Endothelial cell (in vitro differentiated cells): ENCODE measurements at regions not wholly inside any gene's neighbourhood (a gene's known extent, or its start where the extent isn't known, plus 50 kb on each side); places are given as distances from the start of the nearest gene placed in this dataset.
A peak's percentile ranks its signal among the peaks of the same experiment; 100 is the strongest.
"Not testable (repeated sequence)": the region's sequence is repeated elsewhere in the genome, so short reads cannot be mapped to it uniquely, and the experiment has no call there.

ENCODE experiments used
- DNase-seq: peaks from one replicate; pipeline ENCODE4 v3.0.0; 2021; ENCODE audit warnings: low spot score
- H3K27ac Mint-ChIP-seq: one replicate; pipeline ENCODE4 v1.8.0; 2021; ENCODE audit warnings: mixed read lengths, inconsistent platforms; ENCODE audit not compliant: unreplicated experiment
- H3K27me3 Mint-ChIP-seq: one replicate; pipeline ENCODE4 v1.8.0; 2021; ENCODE audit warnings: mild to moderate bottlenecking, moderate library complexity, mixed read lengths, inconsistent platforms; ENCODE audit not compliant: unreplicated experiment
- H3K36me3 Mint-ChIP-seq: one replicate; pipeline ENCODE4 v1.8.0; 2021; ENCODE audit warnings: mild to moderate bottlenecking, low read depth, mixed read lengths, inconsistent platforms; ENCODE audit not compliant: unreplicated experiment
- H3K4me1 Mint-ChIP-seq: one replicate; pipeline ENCODE4 v1.8.0; 2021; ENCODE audit warnings: mild to moderate bottlenecking, mixed read lengths, inconsistent platforms; ENCODE audit not compliant: unreplicated experiment
- H3K4me3 Mint-ChIP-seq: one replicate; pipeline ENCODE4 v1.8.0; 2021; ENCODE audit warnings: mild to moderate bottlenecking, mixed read lengths, inconsistent platforms; ENCODE audit not compliant: unreplicated experiment
- H3K9me3 Mint-ChIP-seq: one replicate; pipeline ENCODE4 v1.8.0; 2021; ENCODE audit warnings: mixed read lengths, inconsistent platforms; ENCODE audit not compliant: unreplicated experiment
- TF ChIP-seq, protein P1 (sequence below): fragments of 200-600 bp; sonication (generic); IDR thresholded peaks from one replicate; pipeline ENCODE4 v1.5.0; 2021; ENCODE audit warnings: antibody characterized with exemption; ENCODE audit not compliant: unreplicated experiment

DNA sequence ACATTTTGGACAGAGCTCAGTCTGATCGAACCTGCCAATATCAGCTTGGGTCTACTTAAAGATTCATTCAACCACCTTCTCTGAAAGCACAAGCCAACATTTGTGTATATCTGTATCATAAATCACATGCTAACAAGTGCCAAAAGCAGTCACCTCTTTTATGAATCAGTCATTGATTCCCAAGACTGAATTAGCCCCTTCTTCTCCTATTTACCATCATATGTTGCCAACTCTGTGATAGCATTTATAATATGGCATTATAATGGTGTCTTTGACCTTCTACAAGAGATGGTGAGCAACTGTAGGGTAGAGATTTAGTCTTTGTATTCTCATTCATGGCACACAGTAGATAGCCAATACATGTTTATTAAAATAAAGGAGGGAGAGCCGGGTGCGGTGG is 61.4 kb downstream of the DDX53 start:
- no peaks in the 10 kb centered on the region for H3K4me1 Mint-ChIP-seq
- H3K9me3 Mint-ChIP-seq, result no peaks in the 10 kb centered on the region
- H3K27me3 Mint-ChIP-seq, result no peaks in the 10 kb centered on the region
- TF ChIP-seq, protein P1, sequence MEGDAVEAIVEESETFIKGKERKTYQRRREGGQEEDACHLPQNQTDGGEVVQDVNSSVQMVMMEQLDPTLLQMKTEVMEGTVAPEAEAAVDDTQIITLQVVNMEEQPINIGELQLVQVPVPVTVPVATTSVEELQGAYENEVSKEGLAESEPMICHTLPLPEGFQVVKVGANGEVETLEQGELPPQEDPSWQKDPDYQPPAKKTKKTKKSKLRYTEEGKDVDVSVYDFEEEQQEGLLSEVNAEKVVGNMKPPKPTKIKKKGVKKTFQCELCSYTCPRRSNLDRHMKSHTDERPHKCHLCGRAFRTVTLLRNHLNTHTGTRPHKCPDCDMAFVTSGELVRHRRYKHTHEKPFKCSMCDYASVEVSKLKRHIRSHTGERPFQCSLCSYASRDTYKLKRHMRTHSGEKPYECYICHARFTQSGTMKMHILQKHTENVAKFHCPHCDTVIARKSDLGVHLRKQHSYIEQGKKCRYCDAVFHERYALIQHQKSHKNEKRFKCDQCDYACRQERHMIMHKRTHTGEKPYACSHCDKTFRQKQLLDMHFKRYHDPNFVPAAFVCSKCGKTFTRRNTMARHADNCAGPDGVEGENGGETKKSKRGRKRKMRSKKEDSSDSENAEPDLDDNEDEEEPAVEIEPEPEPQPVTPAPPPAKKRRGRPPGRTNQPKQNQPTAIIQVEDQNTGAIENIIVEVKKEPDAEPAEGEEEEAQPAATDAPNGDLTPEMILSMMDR, result no peak
- no peak overlapping the region for H3K4me3 Mint-ChIP-seq
- no peak overlapping the region for H3K27ac Mint-ChIP-seq
- DNase-seq, result no peak
- H3K36me3 Mint-ChIP-seq, result no peaks in the 10 kb centered on the region

DNA sequence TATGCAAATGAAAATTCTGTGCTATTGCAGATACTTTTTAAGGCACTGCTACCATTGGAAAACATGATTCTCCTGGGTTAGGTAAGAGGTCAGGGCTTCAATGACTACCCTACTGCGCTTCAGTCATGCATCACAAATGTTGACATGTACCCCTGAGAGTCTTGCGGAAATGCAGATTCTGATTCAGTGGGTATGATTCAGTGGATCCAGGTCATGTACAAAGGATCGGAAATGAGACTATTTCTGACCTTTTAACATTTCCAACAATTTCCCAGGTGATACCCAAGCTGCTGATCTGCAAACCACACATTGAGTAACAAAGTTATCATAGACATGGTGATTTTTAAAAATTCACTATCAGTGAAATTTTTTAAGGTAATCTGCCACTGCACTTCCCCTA is 62.6 kb downstream of the DDX53 start:
- H3K4me1 Mint-ChIP-seq, result no peaks in the 10 kb centered on the region
- H3K36me3 Mint-ChIP-seq, result no peaks in the 10 kb centered on the region
- DNase-seq, result no peak
- TF ChIP-seq, protein P1, result no peak
- no peak overlapping the region for H3K27ac Mint-ChIP-seq
- no peaks in the 10 kb centered on the region for H3K27me3 Mint-ChIP-seq
- H3K9me3 Mint-ChIP-seq, result no peaks in the 10 kb centered on the region
- no peak overlapping the region for H3K4me3 Mint-ChIP-seq

DNA sequence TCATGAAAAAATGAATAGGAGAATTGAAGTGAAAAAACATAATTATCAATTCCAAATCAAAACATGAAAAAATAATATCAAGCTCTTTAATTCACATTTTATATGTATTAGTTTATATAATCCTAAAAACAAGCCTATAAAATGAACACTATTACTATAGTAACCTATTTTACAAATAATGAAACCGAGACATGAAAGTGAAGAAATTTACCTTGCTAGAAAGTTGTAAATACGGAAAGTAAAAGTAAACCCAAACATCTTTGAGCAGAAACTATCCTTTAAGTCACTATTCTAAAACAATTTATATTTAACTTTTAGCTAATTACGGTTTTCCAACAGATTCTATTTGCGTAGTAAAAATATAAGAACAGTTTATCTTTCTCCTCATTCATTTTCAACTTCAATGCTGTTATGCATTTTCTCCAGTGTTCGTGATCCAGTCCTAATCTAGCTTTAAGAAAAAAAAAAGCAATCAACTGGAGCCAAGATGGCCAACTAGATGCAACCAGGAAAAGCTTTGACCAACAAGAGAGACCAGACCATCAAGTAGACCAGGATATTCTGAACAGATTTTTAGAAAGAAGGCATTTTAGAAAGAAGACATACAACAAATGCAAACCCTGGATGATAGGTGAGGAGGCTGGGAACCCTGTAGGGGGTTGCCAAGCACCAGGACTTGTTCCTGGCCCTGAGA is 67.0 kb downstream of the DDX53 start:
- no peak overlapping the region for H3K27ac Mint-ChIP-seq
- no peaks in the 10 kb centered on the region for H3K27me3 Mint-ChIP-seq
- no peak overlapping the region for H3K4me3 Mint-ChIP-seq
- DNase-seq, result no peak
- no peaks in the 10 kb centered on the region for H3K9me3 Mint-ChIP-seq
- H3K36me3 Mint-ChIP-seq, result no peaks in the 10 kb centered on the region
- TF ChIP-seq, protein P1, result no peak
- no peaks in the 10 kb centered on the region for H3K4me1 Mint-ChIP-seq

DNA sequence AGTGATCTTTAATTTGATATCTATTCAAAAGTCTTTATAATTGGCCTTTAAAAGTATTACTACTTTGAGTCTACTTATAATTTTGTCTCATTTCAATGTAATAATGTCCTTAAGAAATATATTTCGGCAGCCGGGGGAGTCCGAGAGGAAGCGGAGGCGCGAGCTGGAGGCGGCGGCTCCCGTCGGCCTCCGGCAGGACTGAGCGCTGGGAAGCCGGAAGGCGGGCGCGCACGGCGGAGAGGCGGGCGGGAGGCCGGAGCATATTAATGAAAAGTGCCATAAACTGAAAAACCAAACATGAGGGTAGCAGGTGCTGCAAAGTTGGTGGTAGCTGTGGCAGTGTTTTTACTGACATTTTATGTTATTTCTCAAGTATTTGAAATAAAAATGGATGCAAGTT is 75.7 kb downstream of the DDX53 start:
- not testable (repeated sequence) for H3K27me3 Mint-ChIP-seq, H3K4me1 Mint-ChIP-seq, H3K4me3 Mint-ChIP-seq

DNA sequence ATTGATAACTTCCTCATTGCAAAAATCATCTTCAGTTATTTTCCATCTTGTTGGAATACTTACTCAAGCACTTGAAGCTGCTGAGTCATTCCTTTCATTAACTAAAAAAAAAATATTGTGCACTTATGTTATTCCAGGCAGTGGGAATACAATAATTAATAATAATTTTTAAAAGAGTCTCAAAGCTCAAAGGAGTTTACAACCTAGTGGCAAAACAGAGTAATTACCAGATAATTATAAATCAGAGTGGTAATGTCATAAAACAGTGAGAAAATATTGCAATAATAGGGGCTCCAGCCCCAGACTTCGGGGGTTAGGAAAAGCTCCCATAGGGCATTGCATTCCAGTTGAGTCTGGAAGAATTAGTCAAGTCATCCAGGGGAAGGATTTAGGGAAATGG is 79.6 kb downstream of the DDX53 start:
- no peak for DNase-seq
- TF ChIP-seq, protein P1, result peak; percentile 38
- Mint-ChIP-seq H3K27ac (no peak overlapping the region), H3K4me3 (no peak overlapping the region), H3K36me3 (no peaks in the 10 kb centered on the region), H3K27me3 (peaks cover 2% of the 10 kb centered on the region), H3K4me1 (no peaks in the 10 kb centered on the region), H3K9me3 (no peaks in the 10 kb centered on the region)

More for the DNA sequence above, 75.7 kb downstream of the DDX53 start:
- H3K9me3 Mint-ChIP-seq, H3K27ac Mint-ChIP-seq, DNase-seq, H3K36me3 Mint-ChIP-seq: not testable (repeated sequence)
